B cell (primary cell): ENCODE measurements at regions not wholly inside any gene's neighbourhood (a gene's known extent, or its start where the extent isn't known, plus 50 kb on each side); places are given as distances from the start of the nearest gene placed in this dataset.

Experiments
- ATAC-seq: fragments of 200-7000 bp; cut with Tn5 transposase; one replicate; pipeline ENCODE4 v1.10.0; 2021; ENCODE audit warnings: low read depth, mild to moderate bottlenecking, moderate number of reproducible peaks, moderate library complexity
- CTCF ChIA-PET: fragments of 350-600 bp; sonication (Branson Sonifier 250); formaldehyde crosslinking; loops from one replicate; lab custom pipeline; 2021; ENCODE audit warnings: antibody characterized with exemption, inconsistent platforms; lab: Charles Lee
- POLR2A ChIA-PET: fragments of 350-600 bp; sonication (Branson Sonifier 250); formaldehyde crosslinking; loops from one replicate; lab custom pipeline; 2021; ENCODE audit warnings: antibody characterized with exemption; lab: Charles Lee
- DNase-seq: peaks from one replicate; pipeline ENCODE4 v3.0.0; 2013
- H2AFZ ChIP-seq: 2 replicates; pipeline ENCODE4 v1.6.1; 2012; ENCODE audit warnings: mild to moderate bottlenecking, low read depth, low read length; ENCODE audit not compliant: insufficient read depth, poor library complexity, severe bottlenecking
- H3K27ac ChIP-seq, 2 donors: 1 replicate in 1 of 2; 2 replicates in 1 of 2; pipeline ENCODE4 v1.5.1; 2012 to 2013; ENCODE audit warnings: low read length in 2 of 2, mild to moderate bottlenecking in 2 of 2, moderate library complexity in 1 of 2
- H3K27me3 ChIP-seq, 4 experiments: fragments of 200-600 bp in 1 of 4; sonication (generic) in 1 of 4; replicated peaks in 1 of 4; 1 replicate in 2 of 4; 2 replicates in 2 of 4; pipeline versions ENCODE4 v1.6.1 to v1.7.0; 2013 to 2016; ENCODE audit warnings: low read length in 3 of 4, mild to moderate bottlenecking in 2 of 4, mixed read lengths in 1 of 4, moderate library complexity in 1 of 4; ENCODE audit not compliant: insufficient read depth in 4 of 4, control insufficient read depth in 3 of 4; ENCODE audit errors: control extremely low read depth in 1 of 4
- H3K36me3 ChIP-seq, 2 experiments: replicated peaks in 1 of 2; 1 replicate in 1 of 2; 2 replicates in 1 of 2; pipeline versions ENCODE4 v1.6.1 to v1.7.1; 2013; ENCODE audit warnings: low read length in 1 of 2; ENCODE audit not compliant: insufficient read depth in 2 of 2, control insufficient read depth in 1 of 2; ENCODE audit errors: control extremely low read depth in 1 of 2, extremely low read depth in 1 of 2
- H3K4me1 ChIP-seq, 2 donors: fragments of 200-600 bp in 1 of 2; sonication (generic) in 1 of 2; 1 replicate in 1 of 2; 2 replicates in 1 of 2; pipeline versions ENCODE4 v1.5.1 to v1.6.1; 2013 to 2017; ENCODE audit warnings: low read length in 2 of 2; ENCODE audit not compliant: control insufficient read depth in 2 of 2, insufficient read depth in 2 of 2
- H3K4me2 ChIP-seq: replicated peaks from 2 replicates; pipeline ENCODE3; 2012; ENCODE audit warnings: mild to moderate bottlenecking, low read depth, low read length; ENCODE audit not compliant: poor library complexity, severe bottlenecking
- H3K4me3 ChIP-seq, 5 experiments: fragments of 200-600 bp in 1 of 5; sonication (generic) in 1 of 5; 1 replicate in 3 of 5; 2 replicates in 2 of 5; pipeline versions ENCODE4 v1.5.1 to v1.7.0; 2011 to 2016; ENCODE audit warnings: low read length in 4 of 5, mild to moderate bottlenecking in 4 of 5, low read depth in 2 of 5, control low read depth in 1 of 5, moderate library complexity in 1 of 5; ENCODE audit not compliant: insufficient read depth in 1 of 5; ENCODE audit errors: control extremely low read depth in 1 of 5, extremely low read depth in 1 of 5
- H3K79me2 ChIP-seq: fragments of 200-600 bp; sonication (generic); one replicate; pipeline ENCODE4 v1.6.0; 2016; ENCODE audit warnings: low read length; ENCODE audit not compliant: control insufficient read depth, insufficient read depth
- H3K9ac ChIP-seq: fragments of 200-600 bp; sonication (generic); 2 replicates; pipeline ENCODE4 v1.6.1; 2017; ENCODE audit warnings: mild to moderate bottlenecking, low read length, moderate library complexity
- H3K9me3 ChIP-seq, 3 donors: one replicate each; pipeline versions ENCODE4 v1.6.1 to v1.7.1; 2013; ENCODE audit warnings: low read length in 2 of 3; ENCODE audit not compliant: control insufficient read depth in 2 of 3, insufficient read depth in 1 of 3; ENCODE audit errors: control extremely low read depth in 1 of 3
- H4K20me1 ChIP-seq: 2 replicates; pipeline ENCODE4 v1.6.0; 2012; ENCODE audit warnings: mild to moderate bottlenecking, low read length; ENCODE audit not compliant: insufficient read depth, control insufficient read depth, poor library complexity, severe bottlenecking
- H3K27ac Mint-ChIP-seq: one replicate; pipeline ENCODE4 v1.8.0; 2021; ENCODE audit warnings: mixed read lengths
- H3K27me3 Mint-ChIP-seq: one replicate; pipeline ENCODE4 v1.8.0; 2021; ENCODE audit warnings: mixed read lengths
- H3K4me1 Mint-ChIP-seq: one replicate; pipeline ENCODE4 v1.8.0; 2021; ENCODE audit warnings: mixed read lengths
- H3K4me3 Mint-ChIP-seq: one replicate; pipeline ENCODE4 v1.8.0; 2021; ENCODE audit warnings: mixed read lengths
- H3K9me3 Mint-ChIP-seq: one replicate; pipeline ENCODE4 v1.8.0; 2022; ENCODE audit warnings: mixed read lengths; ENCODE audit not compliant: insufficient read depth
- EZH2 ChIP-seq: IDR thresholded peaks from 2 replicates; pipeline ENCODE4 v1.6.1; 2012; ENCODE audit warnings: borderline replicate concordance, low read depth, mild to moderate bottlenecking, moderate library complexity, low read length; ENCODE audit not compliant: insufficient read depth, poor library complexity, severe bottlenecking
- WGBS: methylation state at CpG from one replicate; pipeline ENCODE4 v1.1.5; 2013; ENCODE audit warnings: missing lambda C conversion rate; ENCODE audit not compliant: insufficient coverage; 5-methylcytosine and 5-hydroxymethylcytosine counted together
- intact Hi-C: fragments of 100-400 bp; cut with micrococcal nuclease; formaldehyde crosslinking; loops from one replicate; pipeline ENCODE4 v1.10.0; 2022
- TF ChIP-seq, protein P1 (sequence below): fragments of 200-600 bp; IDR thresholded peaks from one replicate; pipeline ENCODE4 v1.8.0; 2022; ENCODE audit warnings: antibody characterized with exemption, mild to moderate bottlenecking

DNA sequence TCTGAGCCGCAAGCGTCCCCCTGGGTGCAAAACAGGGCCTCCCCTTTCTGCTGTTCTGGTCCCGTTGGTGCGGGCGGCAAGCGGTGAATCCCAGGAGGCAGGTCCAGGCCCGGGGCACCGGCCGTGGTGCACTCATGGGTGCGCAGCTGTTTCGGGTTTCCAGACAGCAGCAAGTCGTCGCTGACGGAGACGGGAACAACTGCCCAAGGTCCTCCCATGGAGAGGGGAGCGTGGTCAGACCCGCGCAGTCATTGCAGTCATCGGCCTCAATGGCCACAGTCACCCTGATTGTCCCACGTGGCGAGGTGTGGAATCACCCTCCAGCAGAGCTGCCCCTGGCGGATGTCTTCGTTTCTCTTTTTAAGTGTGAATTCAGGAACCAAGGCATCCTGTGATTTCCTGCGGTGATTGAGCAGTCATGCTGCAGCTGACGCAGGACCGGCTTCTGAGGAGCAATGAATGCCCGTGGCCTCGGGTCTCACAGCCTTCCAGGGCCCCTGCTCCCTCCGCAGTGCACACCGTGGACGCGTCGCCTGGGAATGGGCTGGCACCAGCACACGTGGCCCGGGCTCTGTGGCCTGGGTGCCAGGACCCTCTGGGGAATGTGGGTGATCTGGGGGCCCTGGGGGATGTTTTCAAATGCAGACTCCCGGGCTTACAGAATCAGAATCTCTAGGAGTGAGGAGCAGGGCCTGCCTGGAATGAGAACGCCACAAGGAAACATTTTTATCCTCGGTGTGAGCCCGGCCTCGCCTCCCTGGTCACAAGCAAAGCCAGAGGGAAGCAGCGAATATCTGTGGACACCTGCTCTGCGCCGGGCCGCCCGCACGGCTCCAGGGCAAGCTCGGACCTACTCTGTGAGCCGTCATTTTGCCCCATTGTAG, 244.2 kb upstream of the SALL3 start:
- Mint-ChIP-seq H3K27ac (no peak overlapping the region), H3K4me1 (no peaks in the 10 kb centered on the region), H3K27me3 (peaks cover 3% of the 10 kb centered on the region), H3K4me3 (no peak overlapping the region), H3K9me3 (no peaks in the 10 kb centered on the region)
- H3K4me3 ChIP-seq = no peak overlapping the region
- no peaks in the 10 kb centered on the region for H4K20me1 ChIP-seq
- DNase-seq = no peak
- intact Hi-C loops = no loop called here
- H3K9ac ChIP-seq = no peak overlapping the region
- no peaks in the 10 kb centered on the region for H3K27me3 ChIP-seq
- H2AFZ ChIP-seq = no peak overlapping the region
- WGBS = 91% methylated on average over 46 of the region's 48 CpGs
- ChIA-PET POLR2A (no interaction called here), CTCF (no interaction called here)
- TF ChIP-seq, protein P1, sequence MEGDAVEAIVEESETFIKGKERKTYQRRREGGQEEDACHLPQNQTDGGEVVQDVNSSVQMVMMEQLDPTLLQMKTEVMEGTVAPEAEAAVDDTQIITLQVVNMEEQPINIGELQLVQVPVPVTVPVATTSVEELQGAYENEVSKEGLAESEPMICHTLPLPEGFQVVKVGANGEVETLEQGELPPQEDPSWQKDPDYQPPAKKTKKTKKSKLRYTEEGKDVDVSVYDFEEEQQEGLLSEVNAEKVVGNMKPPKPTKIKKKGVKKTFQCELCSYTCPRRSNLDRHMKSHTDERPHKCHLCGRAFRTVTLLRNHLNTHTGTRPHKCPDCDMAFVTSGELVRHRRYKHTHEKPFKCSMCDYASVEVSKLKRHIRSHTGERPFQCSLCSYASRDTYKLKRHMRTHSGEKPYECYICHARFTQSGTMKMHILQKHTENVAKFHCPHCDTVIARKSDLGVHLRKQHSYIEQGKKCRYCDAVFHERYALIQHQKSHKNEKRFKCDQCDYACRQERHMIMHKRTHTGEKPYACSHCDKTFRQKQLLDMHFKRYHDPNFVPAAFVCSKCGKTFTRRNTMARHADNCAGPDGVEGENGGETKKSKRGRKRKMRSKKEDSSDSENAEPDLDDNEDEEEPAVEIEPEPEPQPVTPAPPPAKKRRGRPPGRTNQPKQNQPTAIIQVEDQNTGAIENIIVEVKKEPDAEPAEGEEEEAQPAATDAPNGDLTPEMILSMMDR = no peak
- TF ChIP-seq EZH2 = no peak
- no peaks in the 10 kb centered on the region for H3K4me1 ChIP-seq
- ATAC-seq = no peak
- H3K4me2 ChIP-seq = no peak overlapping the region
- H3K79me2 ChIP-seq = no peaks in the 10 kb centered on the region
- H3K9me3 ChIP-seq = peaks cover 0 to 28% (median 0%) of the 10 kb centered on the region in 3 donors
- no peak overlapping the region for H3K27ac ChIP-seq
- no peaks in the 10 kb centered on the region for H3K36me3 ChIP-seq

GRCh38 chr18:78736015-78736690, 243.5 kb upstream of the SALL3 start:
- 91% methylated on average over 20 of the region's 33 CpGs for WGBS

More at GRCh38 chr18:78736015-78736690, 243.5 kb upstream of the SALL3 start:
- ATAC-seq (no peak), DNase-seq (no peak)
- no peaks in the 10 kb centered on the region for H3K4me1 Mint-ChIP-seq
- Histone ChIP-seq H4K20me1 (no peaks in the 10 kb centered on the region), H3K9ac (no peak overlapping the region), H3K4me1 (no peaks in the 10 kb centered on the region), H3K27me3 (no peaks in the 10 kb centered on the region), H3K36me3 (no peaks in the 10 kb centered on the region), H3K4me3 (no peak overlapping the region), H3K79me2 (no peaks in the 10 kb centered on the region), H3K9me3 (peaks cover 0 to 25% (median 0%) of the 10 kb centered on the region in 3 donors), H2AFZ (no peak overlapping the region), H3K27ac (no peak overlapping the region), H3K4me2 (no peak overlapping the region)
- no peak overlapping the region for H3K27ac Mint-ChIP-seq
- H3K4me3 Mint-ChIP-seq = no peak overlapping the region
- ChIA-PET CTCF (no interaction called here), POLR2A (no interaction called here)
- TF ChIP-seq EZH2 = no peak
- TF ChIP-seq, protein P1 = no peak
- intact Hi-C loops = no loop called here
- H3K27me3 Mint-ChIP-seq = peaks cover 3% of the 10 kb centered on the region
- no peaks in the 10 kb centered on the region for H3K9me3 Mint-ChIP-seq
